ENCODE measurements at regions not wholly inside any gene's neighbourhood (a gene's known extent, or its start where the extent isn't known, plus 50 kb on each side); places are given as distances from the start of the nearest gene placed in this dataset.

DNA sequence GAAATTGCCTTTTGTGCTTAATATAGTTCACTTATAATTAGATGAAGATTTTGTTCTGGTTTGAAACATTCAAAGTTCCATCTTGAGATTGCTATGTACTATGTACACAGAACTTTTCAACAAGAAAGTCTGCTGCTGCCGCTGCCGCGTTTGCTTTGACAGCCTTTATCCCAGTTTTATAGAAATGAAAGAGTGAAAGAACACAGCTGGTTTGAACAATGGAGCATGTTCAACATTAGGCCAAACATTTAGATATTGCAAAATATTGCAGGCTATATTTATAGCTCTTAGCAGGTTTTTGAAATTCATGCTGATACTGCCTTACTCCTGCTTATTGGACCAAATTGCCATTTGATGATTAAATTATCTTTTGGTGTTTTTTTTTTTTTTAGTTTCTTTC lies 299.8 kb upstream of the PRKD1 start:
- TF ChIP-seq, protein P1, sequence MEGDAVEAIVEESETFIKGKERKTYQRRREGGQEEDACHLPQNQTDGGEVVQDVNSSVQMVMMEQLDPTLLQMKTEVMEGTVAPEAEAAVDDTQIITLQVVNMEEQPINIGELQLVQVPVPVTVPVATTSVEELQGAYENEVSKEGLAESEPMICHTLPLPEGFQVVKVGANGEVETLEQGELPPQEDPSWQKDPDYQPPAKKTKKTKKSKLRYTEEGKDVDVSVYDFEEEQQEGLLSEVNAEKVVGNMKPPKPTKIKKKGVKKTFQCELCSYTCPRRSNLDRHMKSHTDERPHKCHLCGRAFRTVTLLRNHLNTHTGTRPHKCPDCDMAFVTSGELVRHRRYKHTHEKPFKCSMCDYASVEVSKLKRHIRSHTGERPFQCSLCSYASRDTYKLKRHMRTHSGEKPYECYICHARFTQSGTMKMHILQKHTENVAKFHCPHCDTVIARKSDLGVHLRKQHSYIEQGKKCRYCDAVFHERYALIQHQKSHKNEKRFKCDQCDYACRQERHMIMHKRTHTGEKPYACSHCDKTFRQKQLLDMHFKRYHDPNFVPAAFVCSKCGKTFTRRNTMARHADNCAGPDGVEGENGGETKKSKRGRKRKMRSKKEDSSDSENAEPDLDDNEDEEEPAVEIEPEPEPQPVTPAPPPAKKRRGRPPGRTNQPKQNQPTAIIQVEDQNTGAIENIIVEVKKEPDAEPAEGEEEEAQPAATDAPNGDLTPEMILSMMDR (IDR thresholded peaks at IDR 0.05 in 2 of 3, conservative IDR thresholded peaks at IDR 0.05 in 1 of 3; ENCODE audit: control insufficient read depth in 2 of 3, extremely low read depth in 1 of 3, insufficient read depth in 1 of 3, low read depth in 3 of 3, low read length in 3 of 3) = no peak
- TF ChIP-seq MTA2 (IDR thresholded peaks at IDR 0.05; ENCODE audit: low read depth) (no peak), RELA (IDR thresholded peaks at IDR 0.05; ENCODE audit: borderline replicate concordance, partially characterized antibody) (no peak), POLR2A (IDR thresholded peaks at IDR 0.05; ENCODE audit: low read depth, low read length) (no peak), RBBP5 (conservative IDR thresholded peaks at IDR 0.05) (no peak)

All from GM12878 (cell line).